ENCODE measurements at regions not wholly inside any gene's neighbourhood (a gene's known extent, or its start where the extent isn't known, plus 50 kb on each side); places are given as distances from the start of the nearest gene placed in this dataset.

GRCh38 chr2:180709392-180710145 lies 270.8 kb upstream of the UBE2E3 start:
- no peak overlapping the region for H2BK15ac ChIP-seq (ENCODE audit: low read depth, low read length)
- no peaks in the 10 kb centered on the region for H3K9me1 ChIP-seq (ENCODE audit: insufficient read depth, low read length)
- H3K4me1 ChIP-seq (ENCODE audit: control insufficient read depth, insufficient read depth, low read length), result peaks cover 8% of the 10 kb centered on the region
- DNase-seq (no peak), ATAC-seq (ENCODE audit: low read depth) (no peak)
- no peak overlapping the region for H2BK20ac ChIP-seq (ENCODE audit: low read depth, low read length)
- H2BK120ac ChIP-seq (ENCODE audit: low read depth, low read length), result no peak overlapping the region
- no peak overlapping the region for H4K5ac ChIP-seq (ENCODE audit: low read depth, low read length)
- intact Hi-C loops (cut with micrococcal nuclease), result no loop called here
- H4K8ac ChIP-seq (ENCODE audit: low read depth in 2 of 2, low read length in 2 of 2), result no peak overlapping the region
- in situ Hi-C loops (cut with MboI; ENCODE audit: low sequenced_read_pairs), result no loop called here
- H3K9me3 ChIP-seq (ENCODE audit: control insufficient read depth, insufficient read depth, low read length), result no peaks in the 10 kb centered on the region
- no peaks in the 10 kb centered on the region for H3K36me3 ChIP-seq (ENCODE audit: control insufficient read depth, insufficient read depth, low read length)
- TF ChIP-seq NFE2L2 (IDR thresholded peaks at IDR 0.05; ENCODE audit: low read depth, low read length) (no peak), CHD1 (IDR thresholded peaks at IDR 0.05; ENCODE audit: low read depth, low read length) (no peak), USF2 (IDR thresholded peaks at IDR 0.05; ENCODE audit: low read depth, low read length) (no peak), BHLHE40 (IDR thresholded peaks at IDR 0.05; ENCODE audit: low read depth, low read length) (no peak), MAZ (IDR thresholded peaks at IDR 0.05; ENCODE audit: borderline replicate concordance, low read depth, low read length) (no peak), MAFK (IDR thresholded peaks at IDR 0.05; ENCODE audit: low read depth, low read length) (no peak), RCOR1 (IDR thresholded peaks at IDR 0.05; ENCODE audit: insufficient replicate concordance, low read length) (no peak), CEBPB (IDR thresholded peaks at IDR 0.05; ENCODE audit: low read depth, low read length) (no peak), CTCF (conservative IDR thresholded peaks at IDR 0.05; ENCODE audit: low read depth, low read length) (no peak), SMC3 (IDR thresholded peaks at IDR 0.05; ENCODE audit: low read depth, low read length) (no peak), ELK1 (IDR thresholded peaks at IDR 0.05; ENCODE audit: borderline replicate concordance, low read depth, low read length) (no peak), POLR2A (IDR thresholded peaks at IDR 0.05; ENCODE audit: low read depth, low read length) (no peak), RFX5 (IDR thresholded peaks at IDR 0.05; ENCODE audit: low read depth, low read length) (no peak), MXI1 (IDR thresholded peaks at IDR 0.05; ENCODE audit: borderline replicate concordance, low read depth, low read length) (no peak), RAD21 (IDR thresholded peaks at IDR 0.05; ENCODE audit: low read length) (no peak), FOS (IDR thresholded peaks at IDR 0.05; ENCODE audit: low read depth, low read length) (no peak)
- ChIA-PET POLR2A (ENCODE audit: unreplicated experiment) (no interaction called here), CTCF (interaction anchor here (1.8 kb wide), 1 partner anchor 13 kb away, joined by 7 read pairs; no protein-coding TSS in a partner anchor)
- dilution Hi-C loops (cut with HindIII; ENCODE audit: low sequenced_read_pairs, unreplicated experiment), result no loop called here
- no peak overlapping the region for H3K56ac ChIP-seq (ENCODE audit: extremely low read depth, insufficient read depth, low read length)
- H3K4ac ChIP-seq (ENCODE audit: low read depth, low read length), result no peak overlapping the region
- no peak overlapping the region for H3K9ac ChIP-seq (ENCODE audit: low read depth, low read length)
- no peak overlapping the region for H3K23ac ChIP-seq (ENCODE audit: low read depth, low read length)
- no peak overlapping the region for H4K91ac ChIP-seq (ENCODE audit: insufficient read depth, low read depth, low read length)
- no CpG with 5 or more reads among the region's 5 CpGs for whole genome bisulfite sequencing, 2 experiments (ENCODE audit: extremely low coverage in 2 of 2, insufficient read length in 1 of 2)
- no TSS peak for BruUV-seq (replicated peaks)
- H4K20me1 ChIP-seq (ENCODE audit: insufficient read depth, low read length), result no peaks in the 10 kb centered on the region
- H2AFZ ChIP-seq (replicated peaks; ENCODE audit: low read length, poor library complexity), result no peak overlapping the region
- H3K18ac ChIP-seq (ENCODE audit: low read depth, low read length), result no peak overlapping the region
- no peaks in the 10 kb centered on the region for H3K27me3 ChIP-seq (ENCODE audit: control insufficient read depth, insufficient read depth, low read length)
- H3K14ac ChIP-seq (replicated peaks; ENCODE audit: low read depth, low read length), result no peak overlapping the region
- no peak overlapping the region for H3K4me3 ChIP-seq (ENCODE audit: insufficient read depth, low read depth, low read length)
- no peak overlapping the region for H2BK5ac ChIP-seq (ENCODE audit: low read depth, low read length, poor library complexity, severe bottlenecking)
- H3K4me2 ChIP-seq (ENCODE audit: low read depth, low read length), result no peak overlapping the region
- no peak overlapping the region for H2AK9ac ChIP-seq (replicated peaks; ENCODE audit: low read depth, low read length, poor library complexity)
- no peak overlapping the region for H2AK5ac ChIP-seq (ENCODE audit: low read depth, low read length)
- no peak overlapping the region for H3K27ac ChIP-seq (ENCODE audit: insufficient read depth, low read length)
- no peaks in the 10 kb centered on the region for H3K79me1 ChIP-seq (ENCODE audit: low read depth in 1 of 2, low read length in 2 of 2)
